ENCODE measurements at regions not wholly inside any gene's neighbourhood (a gene's known extent, or its start where the extent isn't known, plus 50 kb on each side); places are given as distances from the start of the nearest gene placed in this dataset.

DNA sequence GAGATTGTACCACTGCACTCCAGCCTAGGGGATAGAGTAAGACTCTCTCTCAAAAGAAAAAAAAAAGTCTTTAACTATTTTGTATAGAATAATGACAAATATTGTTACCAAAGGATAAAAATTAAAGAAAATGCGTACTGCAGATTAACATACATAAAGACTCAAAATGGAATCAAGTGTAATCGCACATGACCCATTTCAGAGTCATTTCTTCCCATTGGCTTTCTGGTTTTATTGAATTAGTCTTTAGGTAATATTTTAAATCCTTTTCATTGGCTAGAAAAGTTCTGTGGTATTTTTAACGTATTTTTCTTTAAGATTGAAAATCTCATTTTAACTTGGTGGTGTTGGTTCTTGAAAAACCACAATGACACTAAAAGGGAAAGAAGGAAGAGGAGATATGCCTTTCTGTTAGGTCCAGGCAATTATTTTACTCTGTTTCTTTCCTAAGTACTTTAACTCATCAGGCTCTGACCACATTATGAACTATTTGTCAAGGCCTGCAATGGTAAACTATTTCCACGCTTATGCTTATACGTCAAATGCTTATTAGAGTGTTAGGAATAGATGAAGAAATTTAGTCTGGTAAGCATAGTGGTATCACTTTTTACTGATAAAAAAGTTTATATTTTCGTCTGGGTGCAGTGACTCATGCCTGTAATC is 52.3 kb downstream of the PLEKHG1 start:
- no peak for DNase-seq

DNA sequence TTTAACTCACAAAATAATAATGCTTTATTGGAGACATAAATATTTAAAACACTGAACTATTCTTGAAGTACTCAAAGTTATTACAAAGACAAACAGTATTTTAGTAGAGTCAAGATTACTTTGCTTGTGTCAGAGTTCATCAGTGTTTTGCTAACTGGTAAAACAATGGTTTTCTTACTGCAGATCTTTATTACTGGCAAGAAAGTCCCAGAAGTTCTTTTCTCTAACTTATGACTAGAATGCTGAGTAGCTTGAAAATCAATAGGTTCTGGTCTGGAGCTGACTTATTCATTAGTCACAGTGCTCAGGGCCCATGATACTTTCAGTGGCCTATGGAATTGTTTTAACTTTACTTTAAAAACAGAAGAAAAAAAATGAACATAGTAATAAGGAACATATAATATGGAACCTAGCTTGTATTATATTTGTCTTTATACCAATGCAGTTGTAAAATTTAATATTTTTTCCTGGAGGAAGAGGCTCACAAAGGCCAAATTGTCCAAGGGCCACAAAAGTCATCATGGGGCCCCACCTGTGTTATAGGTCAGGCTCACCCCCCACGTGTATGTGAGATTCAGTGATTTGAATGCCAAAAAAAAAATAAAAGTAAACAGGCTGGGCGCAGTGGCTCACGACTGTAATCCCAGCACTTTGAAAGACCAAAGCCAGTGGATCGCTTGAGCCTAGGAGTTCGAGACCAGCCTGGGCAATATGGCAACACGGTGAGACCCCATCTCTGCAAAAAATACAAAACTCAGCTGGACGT is 53.3 kb downstream of the PLEKHG1 start:
- no peak for DNase-seq

DNA sequence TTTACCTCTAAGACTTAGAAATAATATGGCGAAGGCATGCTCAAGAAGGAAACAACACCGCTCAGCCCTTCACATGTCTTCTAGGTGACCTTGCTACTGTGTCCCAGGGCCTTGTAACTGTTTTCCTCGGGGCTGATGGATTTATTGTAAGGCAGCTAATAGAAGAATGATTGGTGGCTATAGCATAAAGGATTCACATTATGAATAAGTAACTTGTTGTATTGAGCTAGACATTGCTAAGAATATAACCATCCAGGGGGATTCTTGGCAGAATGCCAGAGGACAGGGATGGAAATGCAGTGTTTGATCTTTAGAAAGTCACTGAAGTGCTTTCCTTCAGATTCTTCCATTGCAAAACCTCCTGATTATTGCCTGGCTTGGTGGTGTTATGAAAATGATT is 54.9 kb downstream of the PLEKHG1 start:
- DNase-seq = no peak

- DNase-seq = no peak
These were observed 56.5 kb downstream of the PLEKHG1 start for GRCh38 chr6:150656156-150656555.

GRCh38 chr6:150658421-150658820 is 58.7 kb downstream of the PLEKHG1 start:
- no peak for DNase-seq

DNA sequence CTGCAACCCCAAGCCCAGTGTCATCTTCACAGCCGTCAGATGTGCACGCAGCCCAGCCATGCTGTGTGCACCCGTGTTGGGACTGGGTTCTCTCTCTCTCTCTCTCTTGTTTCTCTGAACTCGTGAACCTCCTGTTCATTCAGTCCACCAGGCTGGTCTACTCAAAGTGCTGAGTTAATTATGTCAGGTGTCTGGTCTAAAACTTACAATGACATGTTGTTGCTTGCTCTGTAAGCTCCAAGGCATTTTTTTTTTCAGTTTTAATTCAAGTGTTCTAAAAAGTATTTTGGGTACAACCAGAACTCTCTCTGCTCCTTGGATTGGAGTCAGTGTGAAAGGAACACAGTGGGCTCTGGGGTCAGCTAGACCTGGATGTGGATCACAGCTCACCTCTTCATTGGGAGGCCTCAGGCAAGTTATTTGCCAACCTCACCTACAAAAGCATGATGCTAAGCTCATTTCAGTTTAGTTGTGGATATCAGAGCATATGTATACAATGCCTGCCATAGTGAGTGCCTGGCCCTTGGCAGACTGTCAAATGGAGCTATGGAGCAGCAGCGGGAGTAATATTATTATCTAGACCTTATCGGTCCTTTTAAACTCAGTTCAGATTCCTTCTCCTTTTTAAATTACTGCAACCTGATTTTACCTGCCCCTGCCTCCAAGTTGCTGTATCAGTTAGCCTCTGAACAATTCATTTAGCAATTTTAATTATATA is 59.5 kb downstream of the PLEKHG1 start:
- DNase-seq = no peak

GRCh38 chr6:150661216-150662007 is 61.7 kb downstream of the PLEKHG1 start:
- no peak for DNase-seq

GRCh38 chr6:150662814-150663213 is 63.1 kb downstream of the PLEKHG1 start:
- DNase-seq = no peak

GRCh38 chr6:150664091-150664490 is 64.4 kb downstream of the PLEKHG1 start:
- DNase-seq = no peak

DNA sequence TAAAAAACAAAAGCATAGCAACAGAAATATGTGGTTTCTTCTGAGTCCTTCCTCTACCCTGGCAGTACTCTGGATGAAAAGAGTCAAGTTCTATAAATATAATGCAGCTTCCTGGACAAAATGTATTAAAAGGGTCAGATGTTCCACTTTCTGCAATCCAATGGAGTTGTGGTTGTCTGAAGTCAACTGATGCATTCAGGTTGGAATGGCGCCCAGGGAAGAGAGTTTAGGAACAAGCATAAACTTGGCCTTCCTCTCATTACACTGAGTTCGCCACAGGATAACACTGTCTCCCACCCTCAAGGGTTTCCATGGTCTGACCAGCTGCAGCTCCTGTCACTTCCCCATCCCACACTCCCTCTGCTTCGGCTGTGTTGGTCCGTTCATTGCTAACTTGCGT is 66.4 kb downstream of the PLEKHG1 start:
- no peak for DNase-seq

DNA sequence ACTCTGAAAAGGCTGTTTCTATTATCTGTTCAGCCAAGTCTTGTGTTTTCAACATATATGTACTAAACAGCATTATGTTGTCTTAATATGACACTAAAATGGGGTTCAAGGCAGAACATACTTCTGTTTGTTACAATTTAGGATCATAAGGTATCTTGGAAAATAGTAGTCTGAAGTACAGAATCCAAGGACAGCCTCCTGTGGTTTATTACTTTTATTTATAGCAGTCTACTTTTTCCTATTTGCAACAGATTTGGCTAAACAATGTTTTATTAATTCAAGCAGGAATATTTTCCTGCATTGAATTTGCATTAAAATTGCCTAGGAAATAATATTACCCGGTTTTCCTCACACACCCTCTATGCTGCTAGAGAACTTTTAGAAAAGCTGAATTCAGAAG is 67.7 kb downstream of the PLEKHG1 start:
- no peak for DNase-seq

DNA sequence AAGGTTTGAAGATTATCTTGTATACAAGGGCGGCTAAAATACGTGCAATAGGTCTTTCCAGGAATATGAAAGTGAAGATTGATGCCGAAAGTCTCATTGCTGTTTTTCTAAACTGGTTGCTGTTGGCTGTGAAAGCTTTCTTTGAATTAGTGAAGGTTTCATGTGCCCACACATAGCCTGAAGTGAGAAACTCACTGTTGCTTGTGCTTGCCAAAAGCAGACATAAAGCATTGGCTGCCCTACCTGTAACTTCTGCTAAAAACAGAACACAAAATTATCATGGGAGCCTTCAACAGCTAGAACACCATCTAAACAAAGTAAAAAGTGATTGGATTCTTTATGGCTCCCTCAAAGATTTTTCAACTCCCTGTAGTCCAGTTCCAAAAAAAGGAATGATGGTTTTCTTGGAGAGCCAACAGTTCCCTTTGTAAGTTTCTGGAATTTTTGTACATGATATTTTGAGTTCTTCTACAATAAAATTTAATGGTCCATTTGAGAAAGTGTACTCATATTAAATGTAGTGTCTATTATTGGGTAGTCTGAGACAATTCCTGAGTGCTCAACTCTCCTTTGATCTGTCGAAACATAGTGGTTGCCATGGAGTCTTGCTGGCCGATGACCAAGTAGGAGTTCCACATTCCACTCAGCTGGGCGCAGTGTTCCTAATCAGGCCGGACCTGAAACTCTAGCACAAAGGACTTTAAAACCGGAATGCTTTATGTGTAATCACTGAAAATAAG is 68.5 kb downstream of the PLEKHG1 start:
- no peak for DNase-seq

GRCh38 chr6:150668900-150669302 is 69.2 kb downstream of the PLEKHG1 start:
- no peak for DNase-seq

GRCh38 chr6:150670311-150670710 is 70.6 kb downstream of the PLEKHG1 start:
- no peak for DNase-seq

DNA sequence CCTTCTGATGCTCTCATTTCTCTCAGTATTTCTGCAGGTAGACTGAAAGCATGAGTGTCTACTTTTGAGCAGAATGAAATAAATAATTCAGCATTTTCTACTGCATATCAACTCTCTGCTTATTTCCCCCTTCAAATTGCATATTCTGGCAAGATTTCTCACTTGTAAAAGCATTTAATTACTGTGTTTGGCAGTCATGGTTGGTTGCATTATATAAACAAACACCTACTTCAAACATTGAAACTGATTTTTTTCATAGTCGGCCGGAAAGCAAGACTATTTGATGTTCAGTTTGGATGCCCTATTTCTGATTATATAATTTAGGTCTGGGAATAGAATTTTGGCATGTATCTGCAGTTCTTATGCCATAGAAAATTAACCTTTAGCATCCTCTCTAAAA is 73.1 kb downstream of the PLEKHG1 start:
- DNase-seq = no peak

DNA sequence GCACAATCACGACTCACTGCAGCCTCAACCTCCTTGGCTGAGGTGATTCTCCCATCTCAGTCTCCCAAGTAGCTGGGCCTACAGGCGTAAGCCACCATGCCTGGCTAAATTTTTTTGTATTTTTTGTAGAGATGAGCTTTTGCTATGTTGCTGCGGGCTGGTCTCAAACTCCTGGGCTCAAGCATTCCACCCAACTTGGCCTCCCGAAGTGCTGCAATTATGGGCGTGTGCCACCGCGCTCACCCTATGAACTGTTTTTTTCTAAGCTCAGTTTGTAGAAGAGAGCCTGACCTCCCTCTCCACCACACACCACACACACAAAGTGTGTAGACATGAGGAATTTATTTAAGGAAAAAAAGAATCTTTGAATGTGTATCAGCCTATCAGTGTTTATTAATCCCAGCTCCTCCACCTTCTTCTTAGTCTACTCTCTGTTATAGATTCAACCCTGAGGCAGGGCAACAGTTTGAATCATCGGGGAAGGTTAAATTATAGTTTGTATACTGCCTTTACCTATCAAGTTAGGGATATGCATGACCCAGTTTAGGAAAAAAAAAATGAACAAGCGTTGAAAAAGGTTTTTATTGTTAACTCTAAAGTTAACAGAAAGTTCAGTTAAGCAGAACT is 74.1 kb downstream of the PLEKHG1 start:
- DNase-seq = no peak

DNA sequence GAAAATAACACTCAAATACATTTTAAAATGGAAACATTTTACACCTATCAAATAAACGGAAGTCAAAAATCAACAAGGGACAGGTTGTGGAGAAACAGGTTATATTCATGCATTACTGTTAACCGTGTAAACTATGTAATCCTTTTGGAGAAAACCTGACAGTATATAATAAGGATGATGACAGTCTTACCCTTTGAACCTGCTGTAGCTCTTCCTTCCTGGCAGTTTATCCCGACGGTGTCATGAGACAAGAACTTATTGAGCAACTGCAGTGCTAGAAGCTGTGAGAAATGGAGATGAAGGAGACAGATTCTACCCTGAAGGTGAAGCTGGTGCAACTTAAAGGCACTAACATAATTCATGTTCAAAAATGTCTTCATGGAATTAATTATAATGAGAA is 76.7 kb downstream of the PLEKHG1 start:
- no peak for DNase-seq

GRCh38 chr6:150676772-150677171 is 77.1 kb downstream of the PLEKHG1 start:
- no peak for DNase-seq

DNA sequence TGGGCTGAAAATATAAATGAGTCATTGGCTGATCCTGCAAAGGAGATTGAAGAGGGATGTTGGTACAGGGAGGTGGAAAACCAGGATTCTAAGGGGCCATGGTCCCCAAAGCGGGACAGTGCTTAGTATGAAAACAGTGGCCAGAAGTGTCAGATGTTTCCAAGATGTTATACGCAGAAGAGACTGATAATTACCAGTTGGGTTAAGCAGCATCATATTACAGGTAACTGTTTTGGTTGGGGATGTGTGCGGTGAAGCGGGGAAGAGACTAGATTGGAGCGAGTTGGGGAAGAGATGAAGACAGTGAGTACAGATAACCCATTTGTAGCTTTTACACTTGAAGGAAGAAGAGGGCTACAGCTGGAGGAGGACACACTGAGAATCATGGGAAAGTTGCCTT is 80.8 kb downstream of the PLEKHG1 start:
- DNase-seq = no peak

DNA sequence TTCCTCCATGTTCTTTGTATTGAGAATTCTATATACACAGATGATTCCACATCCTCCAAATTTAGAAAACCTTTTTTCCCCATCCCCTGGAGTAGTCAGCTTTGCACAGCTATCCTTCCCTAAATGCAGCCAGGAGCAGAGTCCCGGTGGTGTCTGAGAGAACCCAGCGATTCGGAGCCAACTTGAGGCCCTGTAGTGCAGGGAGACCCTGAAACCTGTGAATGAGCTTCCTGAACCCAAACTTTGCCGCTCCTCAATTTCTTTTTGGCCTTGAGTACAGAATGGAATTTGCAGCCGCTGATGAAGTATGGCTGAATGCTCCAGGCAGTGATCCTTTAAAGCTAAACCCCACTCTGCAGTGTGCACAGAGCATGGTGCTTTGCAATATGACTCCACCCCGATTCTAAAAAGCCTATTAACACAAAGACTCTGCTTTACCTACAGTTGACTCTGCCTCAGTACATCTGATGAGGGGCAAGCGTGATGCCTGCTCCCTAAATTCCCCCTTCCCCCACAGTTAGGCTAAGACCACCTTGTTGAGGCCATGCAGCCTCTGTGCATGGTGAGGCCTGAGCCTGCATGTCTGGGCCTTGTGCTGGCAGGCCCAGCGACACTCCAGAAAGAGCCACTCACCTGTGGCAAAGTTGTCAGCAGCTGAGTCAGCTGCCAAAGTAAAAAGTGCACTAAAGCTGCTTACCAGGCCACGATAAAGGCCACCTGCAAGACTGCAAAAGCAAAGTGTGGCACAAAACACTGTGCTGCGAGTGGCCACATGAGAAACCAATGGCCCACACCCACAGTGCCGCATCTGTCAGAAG is 82.1 kb downstream of the PLEKHG1 start:
- DNase-seq = no peak

DNA sequence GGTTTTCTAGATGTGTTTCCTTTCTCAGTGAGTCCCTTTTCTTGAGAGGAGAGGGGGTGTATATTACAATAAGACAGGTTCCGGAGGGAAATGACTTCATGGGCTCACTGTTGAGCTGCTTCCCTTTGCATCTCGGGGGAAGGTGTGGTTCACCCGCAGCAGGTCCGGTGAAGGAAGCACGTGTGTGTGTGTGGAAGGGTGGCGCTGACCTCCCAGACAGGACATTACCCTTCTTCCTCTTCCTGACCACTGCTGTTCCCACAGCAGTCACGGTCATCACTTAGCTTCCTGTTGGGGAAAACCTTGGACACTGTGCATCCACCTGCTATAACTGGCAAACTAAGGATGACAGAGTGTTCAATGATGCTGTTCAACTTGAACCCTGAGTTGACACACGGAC is 83.6 kb downstream of the PLEKHG1 start:
- peak in 1 of 2 donors; percentile 34 for DNase-seq
